NCI-H2171 treated with DMSO at 0.1 percent for 48 hours (cell line): ENCODE measurements at regions not wholly inside any gene's neighbourhood (a gene's known extent, or its start where the extent isn't known, plus 50 kb on each side); places are given as distances from the start of the nearest gene placed in this dataset.

ENCODE experiments used
- DNase-seq: peaks from one replicate; lab custom pipeline; 2025; lab: John Stamatoyannopoulos, UW

GRCh38 chr11:97963528-97964331, 1057.0 kb upstream of the CNTN5 start:
- DNase-seq = no peak

DNA sequence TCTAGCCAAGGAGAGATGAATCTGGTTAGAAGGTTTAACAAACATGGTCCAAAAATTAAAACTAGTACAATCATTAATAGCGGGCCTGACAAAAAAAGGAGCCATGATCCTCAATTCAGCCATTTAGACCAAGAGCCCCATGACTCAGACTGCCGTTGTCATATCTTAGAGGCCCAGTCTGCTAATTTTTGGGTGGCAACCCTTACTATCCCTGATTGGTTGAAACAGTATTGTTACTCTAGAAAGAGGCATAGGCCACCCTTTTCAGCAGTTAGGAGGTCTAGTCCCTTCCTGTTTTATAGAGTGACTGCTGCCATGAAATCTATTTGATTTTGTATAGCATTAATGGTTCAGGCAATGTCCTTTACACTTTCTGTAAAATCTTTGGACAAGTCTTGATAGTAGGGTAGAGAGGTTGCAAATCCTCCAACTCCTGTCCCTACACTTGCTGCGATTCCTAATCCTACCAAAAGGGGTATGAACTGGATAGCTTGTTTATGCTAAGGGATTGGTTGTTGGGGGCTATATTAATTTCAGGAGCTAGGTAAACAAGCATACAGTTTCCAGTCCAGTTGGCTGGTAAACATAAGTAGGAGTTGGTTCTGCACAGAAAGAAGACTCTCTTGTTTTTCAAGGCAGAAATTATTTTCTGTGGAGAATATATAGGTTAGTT, 1056.3 kb upstream of the CNTN5 start:
- DNase-seq = no peak

DNA sequence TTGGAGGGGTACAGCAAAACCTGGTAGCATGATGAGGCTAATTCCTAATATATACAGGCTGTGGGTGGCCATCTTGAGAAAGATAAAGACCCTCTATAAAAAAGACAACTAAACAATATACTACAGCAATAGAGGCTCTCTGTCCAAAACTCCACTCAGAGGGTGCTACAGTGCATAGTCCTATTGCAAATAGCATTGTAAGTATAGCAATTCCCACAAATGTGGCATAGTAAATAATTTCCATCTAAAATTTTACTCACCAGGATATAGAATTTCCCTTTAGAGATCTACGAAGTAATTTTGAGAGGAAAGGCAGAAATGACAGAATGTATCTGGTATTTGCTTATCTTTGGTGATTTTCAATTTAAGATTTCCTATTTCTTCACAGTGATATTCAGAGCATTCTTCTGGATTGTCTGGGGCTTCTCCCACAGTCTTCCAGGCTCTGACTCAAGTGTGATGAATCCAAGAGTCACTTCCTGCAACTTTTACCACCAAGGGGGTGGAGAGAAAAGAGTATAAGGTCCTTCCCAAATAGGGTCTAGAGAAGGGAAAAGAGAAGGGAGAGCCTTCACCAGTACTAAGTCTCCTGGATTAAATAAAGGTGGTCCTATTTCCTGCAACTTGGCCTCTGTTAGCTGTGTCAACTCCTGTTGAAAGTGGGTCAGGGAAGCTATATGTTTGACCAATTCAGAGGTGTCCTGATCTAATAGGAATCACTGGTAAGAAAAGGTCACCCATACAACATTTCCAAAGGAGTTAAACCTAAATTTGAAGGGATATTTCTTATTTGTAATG, 1054.7 kb upstream of the CNTN5 start:
- DNase-seq = no peak

- DNase-seq = no peak
Measured at GRCh38 chr11:97966901-97967300, 1053.8 kb upstream of the CNTN5 start.

- DNase-seq = no peak
Measured at GRCh38 chr11:97968071-97968470, 1052.7 kb upstream of the CNTN5 start.

GRCh38 chr11:97972731-97973130, 1048.0 kb upstream of the CNTN5 start:
- DNase-seq = no peak

DNA sequence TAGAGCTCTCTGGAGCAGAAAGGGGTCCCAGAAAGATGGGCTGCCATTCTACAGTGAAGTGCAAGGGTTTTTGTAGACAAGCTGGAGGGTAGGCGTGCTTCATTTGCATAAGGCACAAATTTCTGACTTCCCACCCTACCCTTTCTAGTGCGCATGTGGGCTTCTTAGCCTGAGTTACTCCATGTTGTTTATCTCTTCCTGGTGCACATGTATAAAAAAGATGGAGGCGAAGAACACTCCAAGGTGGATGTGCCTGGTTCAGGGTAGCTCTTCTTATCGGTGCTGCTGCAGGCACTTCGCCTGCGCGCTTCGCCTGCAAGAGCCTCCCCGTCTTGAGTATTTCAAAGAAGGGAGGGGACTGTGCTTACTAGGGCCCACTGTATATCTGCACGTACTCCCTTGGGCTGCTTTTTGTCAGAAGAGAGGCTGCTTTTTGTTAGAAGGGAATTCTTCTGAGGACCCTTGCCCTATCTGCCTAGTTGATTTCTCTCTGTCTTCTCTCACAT, 1047.3 kb upstream of the CNTN5 start:
- no peak for DNase-seq

DNA sequence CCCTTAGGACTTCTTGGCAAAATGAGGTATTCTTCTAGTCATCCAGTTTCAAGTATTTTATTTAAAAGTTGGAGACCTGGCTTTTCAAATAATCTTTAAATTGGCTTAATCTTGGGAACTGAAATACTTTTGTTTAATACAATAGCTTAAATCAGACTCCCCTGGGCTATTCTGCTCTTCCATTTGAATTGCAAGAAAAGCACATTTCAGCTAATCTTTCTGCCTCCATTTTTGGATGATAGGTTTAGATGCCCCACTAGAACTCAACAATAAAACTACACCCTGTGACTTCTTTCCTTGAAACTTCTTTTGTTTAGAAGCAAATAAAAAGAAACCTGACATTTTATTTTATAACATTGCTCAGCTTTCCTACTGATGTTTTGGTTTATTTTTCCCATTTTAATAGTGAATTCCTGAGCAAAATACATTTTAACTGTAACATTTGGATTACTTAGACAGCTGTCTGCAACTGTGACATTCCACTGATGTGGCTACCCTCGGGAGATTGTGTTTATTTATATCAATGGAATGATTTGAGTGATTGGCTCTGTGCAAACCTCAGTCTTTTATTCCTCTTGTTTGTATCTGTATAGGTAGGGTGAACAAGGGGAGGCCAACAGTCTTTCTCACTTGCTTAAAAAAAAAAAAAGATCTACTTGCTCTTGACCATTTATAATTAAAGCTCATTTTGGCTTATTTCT, 1045.8 kb upstream of the CNTN5 start:
- no peak for DNase-seq

- no peak for DNase-seq
Measured at GRCh38 chr11:97977726-97978125, 1043.0 kb upstream of the CNTN5 start.

DNA sequence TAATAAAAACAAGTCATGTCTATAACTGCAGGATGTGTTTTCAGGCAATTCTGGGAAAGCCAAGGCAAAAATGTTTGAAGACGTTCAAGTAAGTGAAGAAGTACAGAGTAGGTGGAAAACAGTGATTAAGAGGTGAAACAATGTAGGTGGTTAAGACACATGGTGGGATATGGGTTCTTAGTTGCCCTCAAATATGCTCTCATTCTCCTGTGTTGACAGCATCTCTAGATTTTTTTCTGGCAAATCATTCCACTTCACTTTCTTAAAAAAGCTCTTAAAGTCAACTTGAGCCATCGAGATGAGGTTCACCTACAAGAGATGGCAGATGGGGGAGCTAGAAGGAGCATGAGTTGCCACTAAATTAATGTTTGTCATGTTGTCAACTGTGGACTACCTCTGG, 1041.0 kb upstream of the CNTN5 start:
- DNase-seq = no peak

DNA sequence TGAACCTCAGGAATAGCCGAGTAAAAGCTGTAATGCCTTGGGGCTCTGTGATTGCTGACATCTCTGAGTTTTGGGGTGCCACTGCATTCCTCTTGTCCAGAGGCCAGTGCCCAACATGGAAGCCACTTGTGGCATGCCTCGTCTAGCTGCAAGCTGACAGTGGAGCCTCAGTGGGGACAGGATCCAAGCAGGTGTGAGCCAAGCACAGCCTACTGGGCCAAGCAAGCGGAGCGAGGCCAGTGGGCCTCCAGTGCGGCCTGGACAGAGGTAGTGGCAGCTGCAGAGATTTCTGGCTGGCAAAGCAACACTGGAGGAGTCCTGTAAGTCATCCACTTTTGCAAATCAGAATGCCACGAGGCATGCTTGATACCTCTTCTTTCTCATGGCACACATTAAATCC, 1038.2 kb upstream of the CNTN5 start:
- no peak for DNase-seq

- no peak for DNase-seq
Measured at GRCh38 chr11:97989121-97989520, 1031.6 kb upstream of the CNTN5 start.

- DNase-seq = no peak
Measured at GRCh38 chr11:97990162-97990920, 1030.4 kb upstream of the CNTN5 start.

DNA sequence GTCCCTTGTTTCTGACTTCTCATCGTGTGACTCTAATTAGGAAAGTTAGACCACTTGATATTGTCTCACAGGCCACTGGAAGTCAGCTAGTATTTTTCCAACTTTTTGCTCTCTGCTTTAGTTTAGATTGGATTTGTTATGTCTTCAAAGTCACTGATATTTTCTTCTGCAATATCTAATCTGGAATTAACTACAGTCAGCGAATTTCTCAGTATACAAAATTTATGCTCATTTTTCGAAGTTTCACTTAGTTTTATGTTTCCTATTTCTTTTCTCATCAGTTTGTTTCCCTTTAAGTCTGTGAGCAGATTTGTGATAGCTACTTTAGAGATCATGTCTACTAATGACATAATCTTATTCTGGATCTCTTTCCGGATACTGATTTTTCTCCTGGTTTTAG, 1027.2 kb upstream of the CNTN5 start:
- DNase-seq = no peak

GRCh38 chr11:97995874-97996273, 1024.9 kb upstream of the CNTN5 start:
- DNase-seq = no peak

- DNase-seq = no peak
Measured at GRCh38 chr11:97996762-97997161, 1024.0 kb upstream of the CNTN5 start.

DNA sequence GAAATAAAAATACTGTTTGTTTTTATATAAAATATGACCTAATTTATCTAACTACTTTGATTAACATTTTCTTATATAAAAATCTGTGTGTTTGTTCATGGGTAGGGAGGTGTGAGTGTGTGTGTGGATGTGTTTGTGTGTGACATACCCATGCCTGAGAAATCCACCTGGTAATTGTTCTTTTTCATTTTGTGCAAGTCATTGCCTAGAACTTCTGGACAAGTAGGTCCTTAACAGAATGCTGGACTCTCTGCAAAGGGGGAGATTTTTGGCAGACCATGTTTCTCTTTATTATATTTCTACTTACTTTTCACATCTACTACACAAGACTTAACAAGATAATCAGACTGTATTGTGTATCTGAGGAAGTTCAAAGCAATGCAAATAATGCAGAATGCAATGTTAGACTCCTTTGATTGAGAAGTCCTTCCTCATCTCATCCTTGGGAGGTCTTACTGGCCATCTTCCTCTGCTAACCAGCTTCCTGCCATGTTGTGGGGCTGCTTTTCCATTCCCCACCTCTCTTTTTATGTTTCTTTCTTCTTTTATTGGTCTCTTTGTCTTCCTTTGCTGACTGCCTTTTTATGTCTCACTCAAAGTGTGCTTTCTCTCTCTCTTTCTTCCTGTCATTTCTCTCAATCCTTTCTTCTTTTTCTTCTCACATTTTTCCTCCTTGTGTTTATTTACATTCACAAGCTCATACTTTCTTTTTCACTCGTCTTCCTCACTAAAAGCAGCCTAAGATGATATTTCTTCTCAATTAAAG, 1017.0 kb upstream of the CNTN5 start:
- DNase-seq = no peak

GRCh38 chr11:98007072-98007471, 1013.7 kb upstream of the CNTN5 start:
- no peak for DNase-seq

DNA sequence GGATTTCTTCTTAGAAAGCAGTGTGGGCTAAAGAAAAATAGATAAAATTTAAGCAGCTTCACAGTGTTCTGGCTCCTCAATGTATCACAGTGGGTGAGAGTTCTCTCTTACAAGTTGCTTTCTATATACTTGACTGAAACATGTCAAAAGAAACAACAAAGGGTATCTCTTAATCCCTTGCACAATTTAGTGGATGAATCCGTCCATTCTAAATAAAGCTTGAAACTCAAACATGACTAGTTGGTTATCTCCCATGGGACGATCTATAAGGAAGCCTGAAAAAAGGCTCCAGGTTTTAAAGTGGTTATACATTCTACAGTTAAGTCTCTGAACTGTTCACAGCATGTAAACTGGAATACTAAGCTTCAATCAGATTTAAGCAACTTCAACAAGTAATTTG, 993.1 kb upstream of the CNTN5 start:
- no peak for DNase-seq

- DNase-seq = no peak
Measured at GRCh38 chr11:98029832-98030231, 990.9 kb upstream of the CNTN5 start.

DNA sequence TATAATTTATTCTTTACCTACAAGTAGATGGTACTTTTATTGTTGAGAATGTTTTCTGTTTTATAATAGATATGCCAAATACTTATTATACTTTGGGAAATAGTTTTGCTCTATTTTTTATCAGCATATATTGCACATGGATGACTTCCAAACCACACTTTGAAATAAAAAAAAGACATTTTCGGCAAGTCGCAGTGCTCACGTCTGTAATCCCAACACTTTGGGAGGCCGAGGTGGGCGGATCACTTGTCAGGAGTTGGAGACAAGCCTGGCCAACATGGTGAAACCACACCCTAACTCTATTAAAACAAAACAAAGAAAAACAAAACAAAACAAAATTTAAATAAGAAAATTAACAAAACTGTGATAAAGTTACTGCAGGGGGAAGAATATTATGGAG, 983.9 kb upstream of the CNTN5 start:
- no peak for DNase-seq
